NCI-H82 (cell line): ENCODE measurements at regions not wholly inside any gene's neighbourhood (a gene's known extent, or its start where the extent isn't known, plus 50 kb on each side); places are given as distances from the start of the nearest gene placed in this dataset.
A peak's percentile ranks its signal among the peaks of the same experiment; 100 is the strongest.

Experiments used
- DNase-seq: peaks from one replicate; lab custom pipeline; 2025; lab: John Stamatoyannopoulos, UW

- peak; percentile 43 for DNase-seq
These were observed 389.2 kb downstream of the PLPP3 start for GRCh38 chr1:56189946-56190805.

- no peak for DNase-seq
These were observed 389.9 kb downstream of the PLPP3 start for GRCh38 chr1:56189454-56189853.

- DNase-seq = no peak
These were observed 390.5 kb downstream of the PLPP3 start for GRCh38 chr1:56188855-56189254.

GRCh38 chr1:56188221-56188620 is 391.1 kb downstream of the PLPP3 start:
- no peak for DNase-seq

GRCh38 chr1:56187405-56187804 is 392.0 kb downstream of the PLPP3 start:
- DNase-seq = no peak

GRCh38 chr1:56185493-56185892 is 393.9 kb downstream of the PLPP3 start:
- DNase-seq = peak; percentile 17

GRCh38 chr1:56183151-56183550 is 396.2 kb downstream of the PLPP3 start:
- no peak for DNase-seq

GRCh38 chr1:56180520-56181190 is 398.7 kb downstream of the PLPP3 start:
- no peak for DNase-seq

- no peak for DNase-seq
These were observed 399.8 kb downstream of the PLPP3 start for GRCh38 chr1:56179543-56179942.

- no peak for DNase-seq
These were observed 404.2 kb downstream of the PLPP3 start for GRCh38 chr1:56175211-56175610.

- no peak for DNase-seq
These were observed 405.0 kb downstream of the PLPP3 start for GRCh38 chr1:56174176-56174885.

GRCh38 chr1:56173736-56174135 is 405.6 kb downstream of the PLPP3 start:
- no peak for DNase-seq

- DNase-seq = no peak
These were observed 407.7 kb downstream of the PLPP3 start for GRCh38 chr1:56171670-56172069.

- peak; percentile 23 for DNase-seq
These were observed 408.5 kb downstream of the PLPP3 start for GRCh38 chr1:56170784-56171320.

- DNase-seq = no peak
These were observed 409.5 kb downstream of the PLPP3 start for GRCh38 chr1:56169856-56170255.

GRCh38 chr1:56168176-56168575 is 411.2 kb downstream of the PLPP3 start:
- DNase-seq = no peak

GRCh38 chr1:56167596-56167995 is 411.8 kb downstream of the PLPP3 start:
- DNase-seq = no peak

GRCh38 chr1:56160773-56161315 is 418.5 kb downstream of the PLPP3 start:
- DNase-seq = no peak

- DNase-seq = no peak
These were observed 422.1 kb downstream of the PLPP3 start for GRCh38 chr1:56156971-56157876.

- no peak for DNase-seq
These were observed 426.1 kb downstream of the PLPP3 start for GRCh38 chr1:56153276-56153675.

- no peak for DNase-seq
These were observed 426.7 kb downstream of the PLPP3 start for GRCh38 chr1:56152635-56153034.
